ENCODE measurements at regions not wholly inside any gene's neighbourhood (a gene's known extent, or its start where the extent isn't known, plus 50 kb on each side); places are given as distances from the start of the nearest gene placed in this dataset.

GRCh38 chr3:163468531-163469335, 1609.6 kb downstream of the SI start:
- H2BK5ac ChIP-seq (ENCODE audit: insufficient read length, low read length): no peak overlapping the region
- Mint-ChIP-seq H3K36me3 (ENCODE audit: insufficient read depth in 1 of 3, low read depth in 3 of 3) (peaks cover 0 to 4% (median 0%) of the 10 kb centered on the region in 3 experiments; a peak in 2 of 7 replicates), H3K27ac (no peak overlapping the region), H3K27me3 (ENCODE audit: low read depth) (no peaks in the 10 kb centered on the region), H3K4me1 (no peaks in the 10 kb centered on the region), H3K9me3 (peaks cover 3 to 9% of the 10 kb centered on the region in 2 experiments; a peak in 3 of 5 replicates), H3K4me3 (no peak overlapping the region)
- H3K23ac ChIP-seq (ENCODE audit: insufficient read length, low read depth, low read length): no peak overlapping the region
- H3T11ph ChIP-seq (ENCODE audit: low read length): no peak overlapping the region
- no peak overlapping the region for H2BK15ac ChIP-seq (ENCODE audit: low read depth, low read length)
- no peak overlapping the region for H2BK120ac ChIP-seq (ENCODE audit: low read depth, low read length, poor library complexity, severe bottlenecking)
- no peak overlapping the region for H4K91ac ChIP-seq (ENCODE audit: insufficient read length, low read depth, low read length)
- TF ChIP-seq, protein P1, sequence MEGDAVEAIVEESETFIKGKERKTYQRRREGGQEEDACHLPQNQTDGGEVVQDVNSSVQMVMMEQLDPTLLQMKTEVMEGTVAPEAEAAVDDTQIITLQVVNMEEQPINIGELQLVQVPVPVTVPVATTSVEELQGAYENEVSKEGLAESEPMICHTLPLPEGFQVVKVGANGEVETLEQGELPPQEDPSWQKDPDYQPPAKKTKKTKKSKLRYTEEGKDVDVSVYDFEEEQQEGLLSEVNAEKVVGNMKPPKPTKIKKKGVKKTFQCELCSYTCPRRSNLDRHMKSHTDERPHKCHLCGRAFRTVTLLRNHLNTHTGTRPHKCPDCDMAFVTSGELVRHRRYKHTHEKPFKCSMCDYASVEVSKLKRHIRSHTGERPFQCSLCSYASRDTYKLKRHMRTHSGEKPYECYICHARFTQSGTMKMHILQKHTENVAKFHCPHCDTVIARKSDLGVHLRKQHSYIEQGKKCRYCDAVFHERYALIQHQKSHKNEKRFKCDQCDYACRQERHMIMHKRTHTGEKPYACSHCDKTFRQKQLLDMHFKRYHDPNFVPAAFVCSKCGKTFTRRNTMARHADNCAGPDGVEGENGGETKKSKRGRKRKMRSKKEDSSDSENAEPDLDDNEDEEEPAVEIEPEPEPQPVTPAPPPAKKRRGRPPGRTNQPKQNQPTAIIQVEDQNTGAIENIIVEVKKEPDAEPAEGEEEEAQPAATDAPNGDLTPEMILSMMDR (conservative IDR thresholded peaks at IDR 0.05): no peak
- H3K27ac ChIP-seq (ENCODE audit: insufficient read length, low read depth, low read length): no peak overlapping the region
- H2AK5ac ChIP-seq (ENCODE audit: insufficient read length, low read length): no peak overlapping the region
- no peak overlapping the region for H3K14ac ChIP-seq (ENCODE audit: insufficient read depth, low read length)
- no peak overlapping the region for H4K8ac ChIP-seq (replicated peaks; ENCODE audit: insufficient read length, low read depth, low read length)
- H4K20me1 ChIP-seq (ENCODE audit: control insufficient read depth, insufficient read depth, insufficient read length): no peaks in the 10 kb centered on the region
- no peak overlapping the region for H3K56ac ChIP-seq (ENCODE audit: insufficient read length, low read depth, low read length)
- H2AFZ ChIP-seq (ENCODE audit: low read length): no peak overlapping the region
- no peak overlapping the region for H3K4ac ChIP-seq (ENCODE audit: low read depth, low read length)
- H2BK12ac ChIP-seq (ENCODE audit: insufficient read length, low read depth, low read length): no peak overlapping the region
- no peaks in the 10 kb centered on the region for H3K27me3 ChIP-seq (ENCODE audit: insufficient read depth, low read length)
- H3K79me2 ChIP-seq (ENCODE audit: insufficient read depth, low read length): no peaks in the 10 kb centered on the region
- H2BK20ac ChIP-seq (ENCODE audit: low read depth, low read length, poor library complexity, severe bottlenecking): no peak overlapping the region
- no CpG with 5 or more reads among the region's 4 CpGs for WGBS (ENCODE audit: extremely low coverage, insufficient read length, low lambda C conversion rate)
- H3K4me1 ChIP-seq (ENCODE audit: insufficient read depth, low read length): no peaks in the 10 kb centered on the region
- H3K23me2 ChIP-seq (ENCODE audit: insufficient read length, low read depth, low read length, poor library complexity, severe bottlenecking): no peaks in the 10 kb centered on the region
- no peaks in the 10 kb centered on the region for H3K79me1 ChIP-seq (ENCODE audit: insufficient read depth, low read depth, low read length, poor library complexity, severe bottlenecking)
- H3K9ac ChIP-seq (ENCODE audit: extremely low read depth, insufficient read length, low read length): no peak overlapping the region
- H3K18ac ChIP-seq (ENCODE audit: insufficient read length, low read depth, low read length): no peak overlapping the region
- no peak overlapping the region for H3K4me2 ChIP-seq (ENCODE audit: insufficient read depth, insufficient read length, low read length)
- no peak for DNase-seq
- H3K9me3 ChIP-seq (ENCODE audit: control insufficient read depth, low read depth, low read length): no peaks in the 10 kb centered on the region
- no peak overlapping the region for H4K5ac ChIP-seq (ENCODE audit: insufficient read length, low read depth, low read length)
